ENCODE measurements at regions not wholly inside any gene's neighbourhood (a gene's known extent, or its start where the extent isn't known, plus 50 kb on each side); places are given as distances from the start of the nearest gene placed in this dataset.
"Not testable (repeated sequence)": the region's sequence is repeated elsewhere in the genome, so short reads cannot be mapped to it uniquely, and the experiment has no call there.

- H3K36me3 ChIP-seq (ENCODE audit: insufficient read depth, low read length); DNase-seq; ATAC-seq (ENCODE audit: poor library complexity); H3K27me3 ChIP-seq (ENCODE audit: control insufficient read depth in 1 of 2, insufficient read depth in 2 of 2, low read length in 2 of 2); H3K9me3 ChIP-seq (ENCODE audit: control insufficient read depth in 1 of 2, insufficient read depth in 1 of 2, low read length in 2 of 2); POLR2A ChIA-PET; H3K27ac ChIP-seq (ENCODE audit: low read depth in 1 of 2, low read length in 2 of 2); H3K36me3 Mint-ChIP-seq (ENCODE audit: low read depth); H3K27me3 Mint-ChIP-seq; H3K9me3 Mint-ChIP-seq; intact Hi-C loops (cut with DNase I, micrococcal nuclease); H3K4me1 ChIP-seq (ENCODE audit: insufficient read depth, low read length); H3K4me3 ChIP-seq (ENCODE audit: low read length); H3K27ac Mint-ChIP-seq; CTCF ChIA-PET; H3K4me3 Mint-ChIP-seq; H3K4me1 Mint-ChIP-seq (ENCODE audit: low read depth): not testable (repeated sequence)
Observed at GRCh38 chr2:85969367-85969766, 80.6 kb upstream of the ST3GAL5 start.

- H3K36me3 ChIP-seq (ENCODE audit: insufficient read depth, low read length); ATAC-seq (ENCODE audit: poor library complexity); H3K27me3 Mint-ChIP-seq; H3K36me3 Mint-ChIP-seq (ENCODE audit: low read depth); H3K27ac ChIP-seq (ENCODE audit: low read depth in 1 of 2, low read length in 2 of 2); H3K4me1 Mint-ChIP-seq (ENCODE audit: low read depth); CTCF ChIA-PET; POLR2A ChIA-PET; H3K27me3 ChIP-seq (ENCODE audit: control insufficient read depth in 1 of 2, insufficient read depth in 2 of 2, low read length in 2 of 2); H3K4me3 Mint-ChIP-seq; intact Hi-C loops (cut with DNase I, micrococcal nuclease); DNase-seq; H3K4me3 ChIP-seq (ENCODE audit: low read length); H3K27ac Mint-ChIP-seq; H3K9me3 Mint-ChIP-seq: not testable (repeated sequence)
- H3K4me1 ChIP-seq (ENCODE audit: insufficient read depth, low read length), result peaks cover 12% of the 10 kb centered on the region
- H3K9me3 ChIP-seq (ENCODE audit: control insufficient read depth in 1 of 2, insufficient read depth in 1 of 2, low read length in 2 of 2), result peaks cover 0 to 13% of the 10 kb centered on the region in 2 experiments
Observed at GRCh38 chr2:85965770-85966169, 77.0 kb upstream of the ST3GAL5 start.

- ATAC-seq (ENCODE audit: poor library complexity); H3K27ac Mint-ChIP-seq; H3K4me1 Mint-ChIP-seq (ENCODE audit: low read depth); H3K36me3 Mint-ChIP-seq (ENCODE audit: low read depth); H3K36me3 ChIP-seq (ENCODE audit: insufficient read depth, low read length); H3K27me3 ChIP-seq (ENCODE audit: control insufficient read depth in 1 of 2, insufficient read depth in 2 of 2, low read length in 2 of 2); H3K4me3 ChIP-seq (ENCODE audit: low read length); CTCF ChIA-PET; H3K4me3 Mint-ChIP-seq; POLR2A ChIA-PET; H3K27me3 Mint-ChIP-seq; H3K27ac ChIP-seq (ENCODE audit: low read depth in 1 of 2, low read length in 2 of 2); H3K9me3 Mint-ChIP-seq; intact Hi-C loops (cut with DNase I, micrococcal nuclease): not testable (repeated sequence)
- H3K9me3 ChIP-seq (ENCODE audit: control insufficient read depth in 1 of 2, insufficient read depth in 1 of 2, low read length in 2 of 2), result peaks cover 0 to 19% of the 10 kb centered on the region in 2 experiments
- H3K4me1 ChIP-seq (ENCODE audit: insufficient read depth, low read length), result peaks cover 12% of the 10 kb centered on the region
- peak in 3 of 14 experiments; percentile 10 to 55 (median 38) for DNase-seq
Observed at GRCh38 chr2:85963747-85964418, 75.1 kb upstream of the ST3GAL5 start.

DNA sequence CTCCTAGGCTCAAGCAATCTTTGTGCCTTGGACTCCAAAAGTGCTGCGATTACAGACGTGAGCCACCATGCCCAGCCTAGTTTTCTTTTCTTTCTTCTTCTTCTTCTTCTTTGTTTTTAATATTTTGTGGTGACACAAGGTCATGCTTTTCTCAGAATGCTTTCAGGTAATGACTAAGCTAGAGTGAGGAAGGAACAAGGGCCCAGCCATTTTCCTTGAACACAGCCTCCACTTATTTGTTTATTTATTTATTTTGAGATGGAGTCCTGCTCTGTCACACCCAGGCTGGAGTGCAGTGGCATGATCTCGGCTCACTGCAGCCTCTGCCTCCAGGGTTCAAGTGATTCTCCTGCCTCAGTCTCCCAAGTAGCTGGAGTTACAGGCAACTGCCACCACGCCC lies 74.3 kb upstream of the ST3GAL5 start:
- Mint-ChIP-seq H3K27me3 (no peaks in the 10 kb centered on the region), H3K27ac (no peak overlapping the region), H3K36me3 (ENCODE audit: low read depth) (no peaks in the 10 kb centered on the region), H3K9me3 (no peaks in the 10 kb centered on the region), H3K4me3 (no peak overlapping the region), H3K4me1 (ENCODE audit: low read depth) (no peaks in the 10 kb centered on the region)
- ChIA-PET POLR2A (no interaction called here), CTCF (no interaction called here)
- Histone ChIP-seq H3K4me3 (ENCODE audit: low read length) (no peak overlapping the region), H3K27ac (ENCODE audit: low read depth in 1 of 2, low read length in 2 of 2) (no peak overlapping the region), H3K4me1 (ENCODE audit: insufficient read depth, low read length) (peaks cover 12% of the 10 kb centered on the region), H3K36me3 (ENCODE audit: insufficient read depth, low read length) (no peaks in the 10 kb centered on the region), H3K27me3 (ENCODE audit: control insufficient read depth in 1 of 2, insufficient read depth in 2 of 2, low read length in 2 of 2) (no peaks in the 10 kb centered on the region), H3K9me3 (ENCODE audit: control insufficient read depth in 1 of 2, insufficient read depth in 1 of 2, low read length in 2 of 2) (peaks cover 0 to 19% of the 10 kb centered on the region in 2 experiments)
- DNase-seq, result no peak
- no peak for ATAC-seq (ENCODE audit: poor library complexity)
- TF ChIP-seq, protein P1, sequence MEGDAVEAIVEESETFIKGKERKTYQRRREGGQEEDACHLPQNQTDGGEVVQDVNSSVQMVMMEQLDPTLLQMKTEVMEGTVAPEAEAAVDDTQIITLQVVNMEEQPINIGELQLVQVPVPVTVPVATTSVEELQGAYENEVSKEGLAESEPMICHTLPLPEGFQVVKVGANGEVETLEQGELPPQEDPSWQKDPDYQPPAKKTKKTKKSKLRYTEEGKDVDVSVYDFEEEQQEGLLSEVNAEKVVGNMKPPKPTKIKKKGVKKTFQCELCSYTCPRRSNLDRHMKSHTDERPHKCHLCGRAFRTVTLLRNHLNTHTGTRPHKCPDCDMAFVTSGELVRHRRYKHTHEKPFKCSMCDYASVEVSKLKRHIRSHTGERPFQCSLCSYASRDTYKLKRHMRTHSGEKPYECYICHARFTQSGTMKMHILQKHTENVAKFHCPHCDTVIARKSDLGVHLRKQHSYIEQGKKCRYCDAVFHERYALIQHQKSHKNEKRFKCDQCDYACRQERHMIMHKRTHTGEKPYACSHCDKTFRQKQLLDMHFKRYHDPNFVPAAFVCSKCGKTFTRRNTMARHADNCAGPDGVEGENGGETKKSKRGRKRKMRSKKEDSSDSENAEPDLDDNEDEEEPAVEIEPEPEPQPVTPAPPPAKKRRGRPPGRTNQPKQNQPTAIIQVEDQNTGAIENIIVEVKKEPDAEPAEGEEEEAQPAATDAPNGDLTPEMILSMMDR (IDR thresholded peaks at IDR 0.05), result no peak
- intact Hi-C loops (cut with DNase I, micrococcal nuclease), result no loop called here
